GM12864 (cell line): ENCODE measurements at regions not wholly inside any gene's neighbourhood (a gene's known extent, or its start where the extent isn't known, plus 50 kb on each side); places are given as distances from the start of the nearest gene placed in this dataset.
"Not testable (repeated sequence)": the region's sequence is repeated elsewhere in the genome, so short reads cannot be mapped to it uniquely, and the experiment has no call there.

Experiments
- DNase-seq: peaks from one replicate; pipeline ENCODE4 v3.0.0-alpha.2; 2011; ENCODE audit warnings: low read depth
- H3K4me3 ChIP-seq: 2 replicates; pipeline ENCODE4 v1.5.1; 2011; ENCODE audit warnings: mild to moderate bottlenecking, low read depth, low read length, control low read depth
- CTCF ChIP-seq: IDR thresholded peaks from 2 replicates; pipeline ENCODE4 v1.5.1; 2011; ENCODE audit warnings: low read depth, mild to moderate bottlenecking, moderate library complexity, low read length, control low read depth, inconsistent platforms; ENCODE audit errors: missing control alignments

- DNase-seq = no peak
- H3K4me3 ChIP-seq = no peak overlapping the region
- TF ChIP-seq CTCF = peak; percentile 23
These were observed 150.5 kb downstream of the CYP26A1 start for GRCh38 chr10:93224005-93224779.

- no peak for DNase-seq
- no peak for TF ChIP-seq CTCF
These were observed 152.2 kb downstream of the CYP26A1 start for GRCh38 chr10:93225938-93226337.

GRCh38 chr10:93226619-93227018, 152.9 kb downstream of the CYP26A1 start:
- H3K4me3 ChIP-seq = no peak overlapping the region
- TF ChIP-seq CTCF = no peak
- DNase-seq = no peak

More at GRCh38 chr10:93225938-93226337, 152.2 kb downstream of the CYP26A1 start:
- no peak overlapping the region for H3K4me3 ChIP-seq

GRCh38 chr10:93230596-93230995, 156.9 kb downstream of the CYP26A1 start:
- DNase-seq, H3K4me3 ChIP-seq: not testable (repeated sequence)

GRCh38 chr10:93232159-93232558, 158.5 kb downstream of the CYP26A1 start:
- not testable (repeated sequence) for H3K4me3 ChIP-seq, DNase-seq

GRCh38 chr10:93234940-93235339, 161.2 kb downstream of the CYP26A1 start:
- DNase-seq, H3K4me3 ChIP-seq: not testable (repeated sequence)

- H3K4me3 ChIP-seq = no peak overlapping the region
- TF ChIP-seq CTCF = no peak
- no peak for DNase-seq
These were observed 162.0 kb downstream of the CYP26A1 start for GRCh38 chr10:93235686-93236085.

- no peak for TF ChIP-seq CTCF
- DNase-seq = no peak
- H3K4me3 ChIP-seq = no peak overlapping the region
These were observed 162.8 kb downstream of the CYP26A1 start for GRCh38 chr10:93236393-93237040.
